H9 (cell line): ENCODE measurements at regions not wholly inside any gene's neighbourhood (a gene's known extent, or its start where the extent isn't known, plus 50 kb on each side); places are given as distances from the start of the nearest gene placed in this dataset.

ENCODE experiments used
- DNase-seq: peaks from one replicate; pipeline ENCODE4 v3.0.0-alpha.2; 2017
- H2AFZ ChIP-seq: one replicate; pipeline ENCODE4 v1.6.1; 2013; ENCODE audit warnings: mild to moderate bottlenecking, low read length, control low read depth, moderate library complexity
- H2AK5ac ChIP-seq: 2 replicates; pipeline ENCODE4 v1.6.1; 2013; ENCODE audit warnings: low read length, control low read depth, mixed read lengths; ENCODE audit not compliant: insufficient read length
- H2BK120ac ChIP-seq: one replicate; pipeline ENCODE4 v1.6.1; 2013; ENCODE audit warnings: low read depth, mild to moderate bottlenecking, low read length, control low read depth, inconsistent platforms; ENCODE audit not compliant: poor library complexity, severe bottlenecking
- H2BK12ac ChIP-seq: 2 replicates; pipeline ENCODE4 v1.6.1; 2013; ENCODE audit warnings: low read length, control low read depth, mixed read lengths, low read depth; ENCODE audit not compliant: insufficient read length
- H2BK15ac ChIP-seq: 2 replicates; pipeline ENCODE4 v1.6.1; 2013; ENCODE audit warnings: low read depth, low read length, control low read depth
- H2BK20ac ChIP-seq: one replicate; pipeline ENCODE4 v1.6.1; 2013; ENCODE audit warnings: low read depth, mild to moderate bottlenecking, low read length, control low read depth, inconsistent platforms; ENCODE audit not compliant: poor library complexity, severe bottlenecking
- H2BK5ac ChIP-seq: 2 replicates; pipeline ENCODE4 v1.6.1; 2013; ENCODE audit warnings: low read length, control low read depth, mixed read lengths; ENCODE audit not compliant: insufficient read length
- H3K14ac ChIP-seq: 2 replicates; pipeline ENCODE4 v1.6.1; 2013; ENCODE audit warnings: low read length, control low read depth; ENCODE audit not compliant: insufficient read depth
- H3K18ac ChIP-seq: 2 replicates; pipeline ENCODE4 v1.6.1; 2013; ENCODE audit warnings: low read depth, mild to moderate bottlenecking, mixed read lengths, low read length, control low read depth; ENCODE audit not compliant: insufficient read length
- H3K23ac ChIP-seq: 2 replicates; pipeline ENCODE4 v1.6.1; 2013; ENCODE audit warnings: low read length, control low read depth, mixed read lengths, low read depth; ENCODE audit not compliant: insufficient read length
- H3K23me2 ChIP-seq: 2 replicates; pipeline ENCODE4 v1.6.1; 2013; ENCODE audit warnings: low read depth, mild to moderate bottlenecking, mixed read lengths, low read length, control low read depth; ENCODE audit not compliant: insufficient read length, poor library complexity, severe bottlenecking
- H3K27ac ChIP-seq: 2 replicates; pipeline ENCODE4 v1.5.1; 2013; ENCODE audit warnings: low read length, control low read depth, mixed read lengths, low read depth; ENCODE audit not compliant: insufficient read length
- H3K27me3 ChIP-seq: 2 replicates; pipeline ENCODE4 v1.6.1; 2013; ENCODE audit warnings: low read length, control low read depth, inconsistent platforms; ENCODE audit not compliant: insufficient read depth
- H3K4ac ChIP-seq: 2 replicates; pipeline ENCODE4 v1.6.1; 2013; ENCODE audit warnings: low read depth, mild to moderate bottlenecking, control low read depth, inconsistent platforms, low read length, moderate library complexity
- H3K4me1 ChIP-seq: 2 replicates; pipeline ENCODE4 v1.6.1; 2013; ENCODE audit warnings: low read length, control low read depth, inconsistent platforms; ENCODE audit not compliant: insufficient read depth
- H3K4me2 ChIP-seq: 2 replicates; pipeline ENCODE4 v1.6.1; 2013; ENCODE audit warnings: low read length, control low read depth, mixed read lengths; ENCODE audit not compliant: insufficient read length, insufficient read depth
- H3K56ac ChIP-seq: 2 replicates; pipeline ENCODE4 v1.6.1; 2013; ENCODE audit warnings: low read depth, mild to moderate bottlenecking, mixed read lengths, low read length, control low read depth; ENCODE audit not compliant: insufficient read length
- H3K79me1 ChIP-seq: 2 replicates; pipeline ENCODE4 v1.6.1; 2013; ENCODE audit warnings: low read depth, mild to moderate bottlenecking, moderate library complexity, low read length, control low read depth, inconsistent platforms; ENCODE audit not compliant: insufficient read depth, poor library complexity, severe bottlenecking
- H3K79me2 ChIP-seq: 2 replicates; pipeline ENCODE4 v1.6.1; 2013; ENCODE audit warnings: low read length, control low read depth, inconsistent platforms; ENCODE audit not compliant: insufficient read depth
- H3K9ac ChIP-seq: 2 replicates; pipeline ENCODE4 v1.6.1; 2013; ENCODE audit warnings: low read length, control low read depth, mixed read lengths; ENCODE audit not compliant: insufficient read length; ENCODE audit errors: extremely low read depth
- H3K9me3 ChIP-seq: one replicate; pipeline ENCODE4 v1.6.1; 2013; ENCODE audit warnings: low read depth, low read length, inconsistent platforms; ENCODE audit not compliant: control insufficient read depth
- H3T11ph ChIP-seq: one replicate; pipeline ENCODE4 v1.6.1; 2013; ENCODE audit warnings: mild to moderate bottlenecking, low read length, control low read depth, inconsistent platforms
- H4K20me1 ChIP-seq: one replicate; pipeline ENCODE4 v1.6.1; 2013; ENCODE audit not compliant: control insufficient read depth, insufficient read length, insufficient read depth
- H4K5ac ChIP-seq: 2 replicates; pipeline ENCODE4 v1.6.1; 2013; ENCODE audit warnings: low read depth, mild to moderate bottlenecking, mixed read lengths, low read length, control low read depth; ENCODE audit not compliant: insufficient read length
- H4K8ac ChIP-seq: replicated peaks from 2 replicates; pipeline ENCODE4 v1.6.1; 2013; ENCODE audit warnings: low read length, control low read depth, mixed read lengths, low read depth; ENCODE audit not compliant: insufficient read length
- H4K91ac ChIP-seq: 2 replicates; pipeline ENCODE4 v1.6.1; 2013; ENCODE audit warnings: low read depth, mild to moderate bottlenecking, moderate library complexity, mixed read lengths, low read length, control low read depth; ENCODE audit not compliant: insufficient read length
- H3K27ac Mint-ChIP-seq, 3 experiments: 2 replicates in 2 of 3; 3 replicates in 1 of 3; pipeline ENCODE4 v1.8.0; 2020 to 2021; ENCODE audit warnings: mixed read lengths in 3 of 3, mild to moderate bottlenecking in 1 of 3, moderate library complexity in 1 of 3
- H3K27me3 Mint-ChIP-seq: 2 replicates; pipeline ENCODE4 v1.8.0; 2021; ENCODE audit warnings: low read depth, mild to moderate bottlenecking, moderate library complexity, mixed read lengths
- H3K36me3 Mint-ChIP-seq, 3 experiments: 2 replicates in 2 of 3; 3 replicates in 1 of 3; pipeline ENCODE4 v1.8.0; 2020 to 2021; ENCODE audit warnings: low read depth in 3 of 3, mixed read lengths in 3 of 3; ENCODE audit not compliant: insufficient read depth in 1 of 3
- H3K4me1 Mint-ChIP-seq, 2 experiments: 2 replicates each; pipeline ENCODE4 v1.8.0; 2020; ENCODE audit warnings: mixed read lengths in 2 of 2
- H3K4me3 Mint-ChIP-seq, 2 experiments: 2 replicates in 1 of 2; 3 replicates in 1 of 2; pipeline ENCODE4 v1.8.0; 2020 to 2021; ENCODE audit warnings: mild to moderate bottlenecking in 2 of 2, mixed read lengths in 2 of 2, moderate library complexity in 1 of 2
- H3K9me3 Mint-ChIP-seq, 2 experiments: 2 replicates in 1 of 2; 3 replicates in 1 of 2; pipeline ENCODE4 v1.8.0; 2020; ENCODE audit warnings: mild to moderate bottlenecking in 2 of 2, mixed read lengths in 2 of 2, moderate library complexity in 1 of 2
- WGBS: extraction: QIAGEN DNeasy Blood & Tissue Kit; methylation state at CpG from one replicate; pipeline ENCODE4 v1.1.7; 2013; ENCODE audit warnings: missing lambda C conversion rate, low lambda C conversion rate, mixed read lengths; ENCODE audit not compliant: insufficient read length; ENCODE audit errors: extremely low coverage; 5-methylcytosine and 5-hydroxymethylcytosine counted together
- TF ChIP-seq, protein P1 (sequence below): fragments of 200-600 bp; sonication (generic); conservative IDR thresholded peaks from 3 replicates; pipeline ENCODE4 v1.8.0; 2021; ENCODE audit warnings: antibody characterized with exemption, mild to moderate bottlenecking

DNA sequence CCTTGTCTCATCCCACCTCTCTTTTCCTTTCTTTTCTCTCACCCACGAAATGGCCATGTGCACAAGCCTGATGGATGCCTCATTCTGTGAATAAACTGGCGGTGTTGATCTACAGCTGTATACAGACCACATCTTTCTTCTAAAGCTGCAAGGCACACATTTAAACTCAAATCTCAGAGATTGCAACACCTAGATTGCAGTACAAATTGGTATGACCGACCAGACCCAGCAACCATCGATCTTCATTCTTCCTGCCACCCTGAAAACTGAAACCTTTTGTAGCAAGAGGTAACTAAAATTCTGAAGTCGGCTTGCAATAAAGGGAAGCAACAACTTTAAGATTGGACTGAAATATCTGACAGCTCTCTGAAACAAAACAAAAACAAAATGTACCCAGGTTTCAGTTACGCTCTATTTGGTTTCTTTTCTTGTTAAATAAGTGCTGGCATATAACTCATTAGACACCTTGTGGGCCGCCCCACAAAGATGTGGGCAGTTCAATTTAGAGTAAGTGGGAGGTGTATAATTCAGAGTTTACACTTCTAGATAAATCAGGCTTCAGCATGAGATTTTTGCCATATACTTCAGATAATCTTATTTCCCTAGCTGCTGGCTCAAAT lies 390.0 kb upstream of the NOVA1 start:
- Histone ChIP-seq H4K91ac (no peak overlapping the region), H3K4me2 (no peak overlapping the region), H3K23ac (no peak overlapping the region), H3K18ac (no peak overlapping the region), H3K14ac (no peak overlapping the region), H3K56ac (no peak overlapping the region), H4K5ac (no peak overlapping the region), H2BK120ac (no peak overlapping the region), H2BK15ac (no peak overlapping the region), H4K20me1 (no peaks in the 10 kb centered on the region), H3K23me2 (no peaks in the 10 kb centered on the region), H2BK20ac (no peak overlapping the region), H2BK12ac (no peak overlapping the region), H3K27me3 (no peaks in the 10 kb centered on the region), H3K9me3 (no peaks in the 10 kb centered on the region), H3K4me1 (no peaks in the 10 kb centered on the region), H2AFZ (peak overlapping the region; percentile 18), H2AK5ac (no peak overlapping the region), H2BK5ac (no peak overlapping the region), H3K9ac (no peak overlapping the region), H3T11ph (no peak overlapping the region), H4K8ac (no peak overlapping the region), H3K79me1 (no peaks in the 10 kb centered on the region), H3K79me2 (no peaks in the 10 kb centered on the region), H3K4ac (no peak overlapping the region), H3K27ac (no peak overlapping the region)
- no CpG with 5 or more reads among the region's 7 CpGs for WGBS
- Mint-ChIP-seq H3K4me1 (peaks cover 8 to 9% of the 10 kb centered on the region in 2 experiments), H3K36me3 (no peaks in the 10 kb centered on the region), H3K27ac (no peak overlapping the region), H3K4me3 (no peak overlapping the region), H3K9me3 (no peaks in the 10 kb centered on the region), H3K27me3 (no peaks in the 10 kb centered on the region)
- TF ChIP-seq, protein P1, sequence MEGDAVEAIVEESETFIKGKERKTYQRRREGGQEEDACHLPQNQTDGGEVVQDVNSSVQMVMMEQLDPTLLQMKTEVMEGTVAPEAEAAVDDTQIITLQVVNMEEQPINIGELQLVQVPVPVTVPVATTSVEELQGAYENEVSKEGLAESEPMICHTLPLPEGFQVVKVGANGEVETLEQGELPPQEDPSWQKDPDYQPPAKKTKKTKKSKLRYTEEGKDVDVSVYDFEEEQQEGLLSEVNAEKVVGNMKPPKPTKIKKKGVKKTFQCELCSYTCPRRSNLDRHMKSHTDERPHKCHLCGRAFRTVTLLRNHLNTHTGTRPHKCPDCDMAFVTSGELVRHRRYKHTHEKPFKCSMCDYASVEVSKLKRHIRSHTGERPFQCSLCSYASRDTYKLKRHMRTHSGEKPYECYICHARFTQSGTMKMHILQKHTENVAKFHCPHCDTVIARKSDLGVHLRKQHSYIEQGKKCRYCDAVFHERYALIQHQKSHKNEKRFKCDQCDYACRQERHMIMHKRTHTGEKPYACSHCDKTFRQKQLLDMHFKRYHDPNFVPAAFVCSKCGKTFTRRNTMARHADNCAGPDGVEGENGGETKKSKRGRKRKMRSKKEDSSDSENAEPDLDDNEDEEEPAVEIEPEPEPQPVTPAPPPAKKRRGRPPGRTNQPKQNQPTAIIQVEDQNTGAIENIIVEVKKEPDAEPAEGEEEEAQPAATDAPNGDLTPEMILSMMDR, result no peak
- no peak for DNase-seq
